IMR-90 (cell line): ENCODE measurements at regions not wholly inside any gene's neighbourhood (a gene's known extent, or its start where the extent isn't known, plus 50 kb on each side); places are given as distances from the start of the nearest gene placed in this dataset.

Experiments
- ATAC-seq: fragments of 200-7000 bp; cut with Tn5 transposase; 2 replicates; pipeline ENCODE4 v1.9.1; 2020; ENCODE audit warnings: low read depth, mild to moderate bottlenecking, moderate library complexity
- BruUV-seq: library from RNA; stranded (reverse); fragments of 400-500 nt; replicated peaks from 2 replicates; lab custom pipeline; 2021; lab: Mats Ljungman, UMichigan
- CTCF ChIA-PET: fragments of 300-600 bp; formaldehyde crosslinking; extraction: SDS; loops from one replicate; lab custom pipeline; 2021; ENCODE audit warnings: antibody characterized with exemption; lab: Yijun Ruan, JAX
- POLR2A ChIA-PET: fragments of 300-600 bp; sonication (Branson Sonifier 250); formaldehyde crosslinking; loops from one replicate; lab custom pipeline; 2022; ENCODE audit warnings: antibody characterized with exemption; ENCODE audit not compliant: unreplicated experiment; lab: Charles Lee
- DNase-seq: peaks from one replicate; pipeline ENCODE4 v3.0.0; 2013
- H2AFZ ChIP-seq: replicated peaks from 2 replicates; pipeline ENCODE3; 2013; ENCODE audit warnings: low read length, mild to moderate bottlenecking; ENCODE audit not compliant: poor library complexity
- H2AK5ac ChIP-seq: 2 replicates; pipeline ENCODE4 v1.6.1; 2013; ENCODE audit warnings: low read depth, low read length, inconsistent platforms
- H2AK9ac ChIP-seq: replicated peaks from 2 replicates; pipeline ENCODE3; 2013; ENCODE audit warnings: mild to moderate bottlenecking, low read depth, low read length, moderate library complexity; ENCODE audit not compliant: poor library complexity
- H2BK120ac ChIP-seq: 2 replicates; pipeline ENCODE4 v1.6.1; 2013; ENCODE audit warnings: low read depth, low read length, inconsistent platforms
- H2BK15ac ChIP-seq: 3 replicates; pipeline ENCODE4 v1.6.1; 2013; ENCODE audit warnings: low read depth, low read length, inconsistent platforms
- H2BK20ac ChIP-seq: 2 replicates; pipeline ENCODE4 v1.6.1; 2013; ENCODE audit warnings: low read depth, mild to moderate bottlenecking, inconsistent platforms, low read length, moderate library complexity
- H2BK5ac ChIP-seq: 2 replicates; pipeline ENCODE4 v1.6.1; 2013; ENCODE audit warnings: mild to moderate bottlenecking, low read depth, low read length, inconsistent platforms; ENCODE audit not compliant: poor library complexity, severe bottlenecking
- H3K14ac ChIP-seq: replicated peaks from 2 replicates; pipeline ENCODE4 v1.6.1; 2013; ENCODE audit warnings: low read depth, low read length, inconsistent platforms
- H3K18ac ChIP-seq: 2 replicates; pipeline ENCODE4 v1.6.1; 2013; ENCODE audit warnings: low read depth, low read length, control low read depth
- H3K23ac ChIP-seq: 2 replicates; pipeline ENCODE4 v1.6.1; 2013; ENCODE audit warnings: low read depth, low read length, inconsistent platforms
- H3K27ac ChIP-seq: 2 replicates; pipeline ENCODE4 v1.5.1; 2013; ENCODE audit warnings: mild to moderate bottlenecking, control low read depth, low read length; ENCODE audit not compliant: insufficient read depth
- H3K27me3 ChIP-seq: 2 replicates; pipeline ENCODE4 v1.6.1; 2013; ENCODE audit warnings: low read length; ENCODE audit not compliant: control insufficient read depth, insufficient read depth
- H3K36me3 ChIP-seq: 2 replicates; pipeline ENCODE4 v1.6.1; 2013; ENCODE audit warnings: low read length, mixed read lengths; ENCODE audit not compliant: control insufficient read depth, insufficient read depth
- H3K4ac ChIP-seq: 2 replicates; pipeline ENCODE4 v1.6.1; 2013; ENCODE audit warnings: low read depth, low read length, inconsistent platforms
- H3K4me1 ChIP-seq: 2 replicates; pipeline ENCODE4 v1.6.1; 2013; ENCODE audit warnings: low read length, mixed read lengths; ENCODE audit not compliant: control insufficient read depth, insufficient read depth
- H3K4me2 ChIP-seq: 2 replicates; pipeline ENCODE4 v1.6.1; 2013; ENCODE audit warnings: low read depth, mild to moderate bottlenecking, control low read depth, low read length, moderate library complexity
- H3K4me3 ChIP-seq: 2 replicates; pipeline ENCODE4 v1.5.1; 2013; ENCODE audit warnings: low read depth, mild to moderate bottlenecking, control low read depth, low read length, moderate library complexity; ENCODE audit not compliant: insufficient read depth
- H3K56ac ChIP-seq: 2 replicates; pipeline ENCODE4 v1.6.1; 2013; ENCODE audit warnings: low read length, inconsistent platforms; ENCODE audit not compliant: insufficient read depth; ENCODE audit errors: extremely low read depth
- H3K79me1 ChIP-seq, 2 experiments: 2 replicates each; pipeline ENCODE4 v1.6.1; 2013; ENCODE audit warnings: low read length in 2 of 2, inconsistent platforms in 1 of 2, low read depth in 1 of 2
- H3K9ac ChIP-seq: 2 replicates; pipeline ENCODE4 v1.6.1; 2013; ENCODE audit warnings: low read depth, low read length, control low read depth
- H3K9me1 ChIP-seq: 2 replicates; pipeline ENCODE4 v1.6.1; 2013; ENCODE audit warnings: low read length, inconsistent platforms; ENCODE audit not compliant: insufficient read depth
- H3K9me3 ChIP-seq: 2 replicates; pipeline ENCODE4 v1.6.1; 2013; ENCODE audit warnings: low read length; ENCODE audit not compliant: control insufficient read depth, insufficient read depth
- H4K20me1 ChIP-seq: 2 replicates; pipeline ENCODE4 v1.6.1; 2013; ENCODE audit warnings: low read length, inconsistent platforms; ENCODE audit not compliant: insufficient read depth
- H4K5ac ChIP-seq: 2 replicates; pipeline ENCODE4 v1.6.1; 2013; ENCODE audit warnings: mild to moderate bottlenecking, low read depth, low read length, control low read depth
- H4K8ac ChIP-seq, 2 experiments: 2 replicates each; pipeline ENCODE4 v1.6.1; 2013; ENCODE audit warnings: low read depth in 2 of 2, low read length in 2 of 2, control low read depth in 1 of 2, inconsistent platforms in 1 of 2
- H4K91ac ChIP-seq: 2 replicates; pipeline ENCODE4 v1.6.1; 2013; ENCODE audit warnings: low read depth, low read length, inconsistent platforms; ENCODE audit not compliant: insufficient read depth
- BHLHE40 ChIP-seq: fragments of 150-350 bp; IDR thresholded peaks from 2 replicates; pipeline ENCODE4 v1.6.1; 2016; ENCODE audit warnings: mild to moderate bottlenecking, low read depth, low read length
- CEBPB ChIP-seq: IDR thresholded peaks from 2 replicates; pipeline ENCODE4 v1.6.1; 2012; ENCODE audit warnings: low read depth, low read length, improper control_type of control experiment
- CHD1 ChIP-seq: IDR thresholded peaks from 2 replicates; pipeline ENCODE4 v1.6.1; 2012; ENCODE audit warnings: low read depth, low read length, improper control_type of control experiment
- FOS ChIP-seq: fragments of 150-350 bp; IDR thresholded peaks from 2 replicates; pipeline ENCODE4 v1.6.1; 2016; ENCODE audit warnings: low read depth, low read length
- MAFK ChIP-seq: IDR thresholded peaks from 2 replicates; pipeline ENCODE4 v1.6.1; 2012; ENCODE audit warnings: low read depth, low read length, improper control_type of control experiment
- MAZ ChIP-seq: IDR thresholded peaks from 2 replicates; pipeline ENCODE4 v1.6.1; 2012; ENCODE audit warnings: low read depth, mild to moderate bottlenecking, low read length, improper control_type of control experiment, moderate library complexity, borderline replicate concordance
- MXI1 ChIP-seq: IDR thresholded peaks from 2 replicates; pipeline ENCODE4 v1.6.1; 2012; ENCODE audit warnings: low read depth, mild to moderate bottlenecking, low read length, moderate library complexity, borderline replicate concordance
- POLR2A ChIP-seq: IDR thresholded peaks from 2 replicates; pipeline ENCODE4 v1.6.1; 2012; ENCODE audit warnings: mild to moderate bottlenecking, low read depth, low read length
- RAD21 ChIP-seq: IDR thresholded peaks from 2 replicates; pipeline ENCODE4 v1.6.1; 2012; ENCODE audit warnings: low read length, improper control_type of control experiment
- RFX5 ChIP-seq: IDR thresholded peaks from 2 replicates; pipeline ENCODE4 v1.8.0; 2012; ENCODE audit warnings: low read depth, mild to moderate bottlenecking, low read length, moderate library complexity
- SMC3 ChIP-seq: fragments of 150-350 bp; IDR thresholded peaks from 2 replicates; pipeline ENCODE4 v1.6.1; 2016; ENCODE audit warnings: low read depth, mild to moderate bottlenecking, antibody characterized with exemption, low read length, moderate library complexity
- WGBS, 2 experiments: methylation state at CpG; one replicate each; pipeline versions ENCODE4 v1.1.5 to v1.1.7; 2013; ENCODE audit warnings: missing lambda C conversion rate in 2 of 2; ENCODE audit not compliant: insufficient read length in 1 of 2; ENCODE audit errors: extremely low coverage in 2 of 2; 5-methylcytosine and 5-hydroxymethylcytosine counted together
- dilution Hi-C: fragments of 300-500 bp; cut with HindIII; formaldehyde crosslinking; loops from one replicate; pipeline ENCODE4 v1.14.3; 2018; ENCODE audit warnings: low sequenced_read_pairs; ENCODE audit not compliant: unreplicated experiment
- in situ Hi-C: fragments of 300-500 bp; cut with MboI; formaldehyde crosslinking; loops from 3 replicates; pipeline ENCODE4 v1.14.3; 2019; ENCODE audit warnings: low sequenced_read_pairs, inconsistent platforms, mixed read lengths
- intact Hi-C: fragments of 100-400 bp; cut with micrococcal nuclease; formaldehyde crosslinking; loops from 2 replicates; pipeline ENCODE4 v1.10.0; 2022
- TF ChIP-seq, protein P1 (sequence below): fragments of 150-350 bp; IDR thresholded peaks from 2 replicates; pipeline ENCODE4 v1.6.1; 2016; ENCODE audit warnings: low read depth, mild to moderate bottlenecking, low read length, moderate library complexity, borderline replicate concordance

DNA sequence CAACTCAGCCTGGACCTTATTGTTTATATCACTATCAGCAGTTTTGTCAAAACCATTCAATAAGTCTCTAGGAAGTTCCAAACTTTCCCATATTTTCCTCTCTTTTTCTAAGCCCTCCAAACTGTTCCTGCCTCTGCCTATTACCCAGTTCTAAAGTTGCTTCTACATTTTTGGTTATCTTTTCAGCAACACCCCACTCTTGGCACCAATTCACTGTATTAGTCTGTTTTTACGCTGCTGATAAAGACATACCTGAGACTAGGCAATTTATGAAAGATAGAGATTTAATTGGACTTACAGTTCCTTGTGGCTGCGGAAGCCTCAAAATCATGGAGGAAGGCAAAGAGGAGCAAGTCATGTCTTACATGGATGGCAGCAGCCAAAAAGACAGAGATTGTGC, 744.4 kb upstream of the ADAMTS16 start:
- Histone ChIP-seq H2BK5ac (no peak overlapping the region), H3K56ac (no peak overlapping the region), H3K9me1 (no peaks in the 10 kb centered on the region), H2BK15ac (no peak overlapping the region), H3K9me3 (peaks cover 10% of the 10 kb centered on the region), H4K5ac (no peak overlapping the region), H4K8ac (no peak overlapping the region), H2AK5ac (no peak overlapping the region), H3K18ac (no peak overlapping the region), H4K20me1 (no peaks in the 10 kb centered on the region), H3K4me1 (no peaks in the 10 kb centered on the region), H4K91ac (no peak overlapping the region), H3K36me3 (no peaks in the 10 kb centered on the region), H2AK9ac (no peak overlapping the region), H3K4ac (no peak overlapping the region), H2BK20ac (no peak overlapping the region), H3K4me3 (no peak overlapping the region), H3K79me1 (no peaks in the 10 kb centered on the region), H2AFZ (no peak overlapping the region), H3K9ac (no peak overlapping the region), H3K23ac (no peak overlapping the region), H3K27me3 (no peaks in the 10 kb centered on the region), H3K4me2 (no peak overlapping the region), H3K14ac (no peak overlapping the region), H3K27ac (no peak overlapping the region), H2BK120ac (no peak overlapping the region)
- dilution Hi-C loops = no loop called here
- ChIA-PET POLR2A (no interaction called here), CTCF (no interaction called here)
- DNase-seq (no peak), ATAC-seq (no peak)
- no CpG with 5 or more reads among the region's 2 CpGs for WGBS, 2 experiments
- no TSS peak for BruUV-seq
- intact Hi-C loops = no loop called here
- in situ Hi-C loops = no loop called here
- TF ChIP-seq, protein P1, sequence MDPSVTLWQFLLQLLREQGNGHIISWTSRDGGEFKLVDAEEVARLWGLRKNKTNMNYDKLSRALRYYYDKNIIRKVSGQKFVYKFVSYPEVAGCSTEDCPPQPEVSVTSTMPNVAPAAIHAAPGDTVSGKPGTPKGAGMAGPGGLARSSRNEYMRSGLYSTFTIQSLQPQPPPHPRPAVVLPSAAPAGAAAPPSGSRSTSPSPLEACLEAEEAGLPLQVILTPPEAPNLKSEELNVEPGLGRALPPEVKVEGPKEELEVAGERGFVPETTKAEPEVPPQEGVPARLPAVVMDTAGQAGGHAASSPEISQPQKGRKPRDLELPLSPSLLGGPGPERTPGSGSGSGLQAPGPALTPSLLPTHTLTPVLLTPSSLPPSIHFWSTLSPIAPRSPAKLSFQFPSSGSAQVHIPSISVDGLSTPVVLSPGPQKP = no peak
- TF ChIP-seq RFX5 (no peak), SMC3 (no peak), FOS (no peak), CEBPB (no peak), MAZ (no peak), MXI1 (no peak), MAFK (no peak), POLR2A (no peak), CHD1 (no peak), BHLHE40 (no peak), RAD21 (no peak)
